ENCODE measurements at regions not wholly inside any gene's neighbourhood (a gene's known extent, or its start where the extent isn't known, plus 50 kb on each side); places are given as distances from the start of the nearest gene placed in this dataset.

DNA sequence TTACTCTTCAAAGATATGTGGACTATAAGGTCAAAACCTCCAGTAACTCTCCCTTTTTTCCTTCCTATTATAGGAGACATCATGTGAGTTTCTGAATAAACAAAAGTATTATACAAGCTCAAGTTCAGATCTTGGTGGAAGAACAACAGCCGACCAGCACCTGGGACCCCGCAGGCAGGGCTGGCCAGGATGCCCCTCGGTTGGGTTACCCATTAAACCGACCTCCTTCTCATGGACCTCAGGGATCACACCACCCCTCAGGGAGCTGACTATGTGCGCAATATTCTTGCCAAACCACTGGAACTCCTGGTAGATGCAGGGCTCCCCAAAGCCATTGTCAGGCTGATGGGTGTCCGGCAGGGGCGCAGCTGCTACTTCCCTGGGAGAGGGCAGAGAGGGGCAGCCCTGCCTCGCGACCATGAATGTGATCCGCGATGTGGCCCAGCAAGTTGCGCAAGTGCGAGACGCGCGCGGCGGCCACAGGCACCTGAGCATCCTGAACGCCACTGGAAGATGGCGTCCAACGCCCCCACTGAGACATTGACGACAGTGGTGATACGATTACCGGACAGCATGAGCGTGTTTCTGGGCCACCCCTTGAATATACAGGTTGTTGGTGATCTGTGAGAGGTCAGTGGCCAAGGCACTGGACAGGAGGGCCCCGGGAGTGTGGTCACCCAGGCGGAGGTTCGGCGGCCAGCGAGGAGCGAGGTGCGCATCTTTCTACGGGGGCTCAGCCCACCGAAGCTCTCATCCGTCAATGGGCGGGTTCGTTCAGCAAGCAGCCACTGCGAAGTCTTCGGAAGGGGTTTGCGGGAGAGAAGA, 161.3 kb downstream of the IPMK start:
- no peaks in the 10 kb centered on the region for H3K27me3 Mint-ChIP-seq
- DNase-seq = no peak
- no peak overlapping the region for H2AFZ ChIP-seq (ENCODE audit: insufficient read depth, low read depth, low read length, poor library complexity, severe bottlenecking)
- H3K27ac Mint-ChIP-seq = no peak overlapping the region
- H3K4me3 ChIP-seq (ENCODE audit: control extremely low read depth in 1 of 5, extremely low read depth in 1 of 5, insufficient read depth in 1 of 5, low read depth in 2 of 5, low read length in 4 of 5) = no peak overlapping the region
- no peak for TF ChIP-seq EZH2 (IDR thresholded peaks at IDR 0.05; ENCODE audit: borderline replicate concordance, insufficient read depth, low read depth, low read length, poor library complexity, severe bottlenecking)
- TF ChIP-seq, protein P1, sequence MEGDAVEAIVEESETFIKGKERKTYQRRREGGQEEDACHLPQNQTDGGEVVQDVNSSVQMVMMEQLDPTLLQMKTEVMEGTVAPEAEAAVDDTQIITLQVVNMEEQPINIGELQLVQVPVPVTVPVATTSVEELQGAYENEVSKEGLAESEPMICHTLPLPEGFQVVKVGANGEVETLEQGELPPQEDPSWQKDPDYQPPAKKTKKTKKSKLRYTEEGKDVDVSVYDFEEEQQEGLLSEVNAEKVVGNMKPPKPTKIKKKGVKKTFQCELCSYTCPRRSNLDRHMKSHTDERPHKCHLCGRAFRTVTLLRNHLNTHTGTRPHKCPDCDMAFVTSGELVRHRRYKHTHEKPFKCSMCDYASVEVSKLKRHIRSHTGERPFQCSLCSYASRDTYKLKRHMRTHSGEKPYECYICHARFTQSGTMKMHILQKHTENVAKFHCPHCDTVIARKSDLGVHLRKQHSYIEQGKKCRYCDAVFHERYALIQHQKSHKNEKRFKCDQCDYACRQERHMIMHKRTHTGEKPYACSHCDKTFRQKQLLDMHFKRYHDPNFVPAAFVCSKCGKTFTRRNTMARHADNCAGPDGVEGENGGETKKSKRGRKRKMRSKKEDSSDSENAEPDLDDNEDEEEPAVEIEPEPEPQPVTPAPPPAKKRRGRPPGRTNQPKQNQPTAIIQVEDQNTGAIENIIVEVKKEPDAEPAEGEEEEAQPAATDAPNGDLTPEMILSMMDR (IDR thresholded peaks at IDR 0.05) = no peak
- H3K4me1 Mint-ChIP-seq = no peaks in the 10 kb centered on the region
- no peaks in the 10 kb centered on the region for H3K79me2 ChIP-seq (ENCODE audit: control insufficient read depth, insufficient read depth, low read length)
- 96% methylated on average over 38 of the region's 40 CpGs for WGBS (ENCODE audit: insufficient coverage)
- no peaks in the 10 kb centered on the region for H3K4me1 ChIP-seq (ENCODE audit: control insufficient read depth in 2 of 2, insufficient read depth in 2 of 2, low read length in 2 of 2)
- H3K4me2 ChIP-seq (replicated peaks; ENCODE audit: low read depth, low read length, poor library complexity, severe bottlenecking) = no peak overlapping the region
- no peaks in the 10 kb centered on the region for H4K20me1 ChIP-seq (ENCODE audit: control insufficient read depth, insufficient read depth, low read length, poor library complexity, severe bottlenecking)
- H3K4me3 Mint-ChIP-seq = no peak overlapping the region
- ChIA-PET CTCF (no interaction called here), POLR2A (no interaction called here)
- H3K9me3 ChIP-seq (ENCODE audit: control extremely low read depth in 1 of 3, control insufficient read depth in 2 of 3, insufficient read depth in 1 of 3, low read length in 2 of 3) = peaks cover 0 to 4% (median 0%) of the 10 kb centered on the region in 3 donors
- H3K27ac ChIP-seq (ENCODE audit: low read length in 2 of 2) = no peak overlapping the region
- no peaks in the 10 kb centered on the region for H3K9me3 Mint-ChIP-seq (ENCODE audit: insufficient read depth)
- intact Hi-C loops (cut with micrococcal nuclease) = no loop called here
- no peak for ATAC-seq (ENCODE audit: low read depth)
- no peaks in the 10 kb centered on the region for H3K36me3 ChIP-seq (replicated peaks in 1 of 2; ENCODE audit: control extremely low read depth in 1 of 2, control insufficient read depth in 1 of 2, extremely low read depth in 1 of 2, insufficient read depth in 2 of 2, low read length in 1 of 2)
- H3K9ac ChIP-seq (ENCODE audit: low read length) = no peak overlapping the region
- no peaks in the 10 kb centered on the region for H3K27me3 ChIP-seq (replicated peaks in 1 of 4; ENCODE audit: control extremely low read depth in 1 of 4, control insufficient read depth in 3 of 4, insufficient read depth in 4 of 4, low read length in 3 of 4)

DNA sequence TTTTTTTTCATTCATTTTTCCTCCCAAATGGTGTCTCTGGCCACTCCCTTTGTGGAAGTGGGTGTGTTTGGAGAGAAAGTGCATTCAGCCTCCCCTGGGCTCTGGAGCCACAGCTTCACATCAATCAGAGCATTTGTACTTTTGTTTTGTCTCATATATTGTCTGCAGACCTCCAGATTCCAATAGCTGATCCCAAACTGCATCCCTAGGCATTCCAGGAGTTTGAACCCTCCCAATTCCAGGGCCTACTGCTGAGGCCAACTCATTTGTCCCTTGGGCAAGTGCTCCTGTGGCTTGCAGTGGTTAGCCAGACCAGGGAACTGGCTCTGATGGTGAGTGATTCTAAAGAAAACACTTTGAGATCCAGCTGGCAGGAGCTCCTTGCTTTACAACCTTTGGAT, 163.3 kb downstream of the IPMK start:
- H3K4me2 ChIP-seq (replicated peaks; ENCODE audit: low read depth, low read length, poor library complexity, severe bottlenecking) = no peak overlapping the region
- H3K4me1 ChIP-seq (ENCODE audit: control insufficient read depth in 2 of 2, insufficient read depth in 2 of 2, low read length in 2 of 2) = no peaks in the 10 kb centered on the region
- Mint-ChIP-seq H3K4me1 (no peaks in the 10 kb centered on the region), H3K27me3 (no peaks in the 10 kb centered on the region), H3K9me3 (ENCODE audit: insufficient read depth) (no peaks in the 10 kb centered on the region), H3K27ac (no peak overlapping the region), H3K4me3 (no peak overlapping the region)
- no peak overlapping the region for H3K4me3 ChIP-seq (ENCODE audit: control extremely low read depth in 1 of 5, extremely low read depth in 1 of 5, insufficient read depth in 1 of 5, low read depth in 2 of 5, low read length in 4 of 5)
- H3K27me3 ChIP-seq (replicated peaks in 1 of 4; ENCODE audit: control extremely low read depth in 1 of 4, control insufficient read depth in 3 of 4, insufficient read depth in 4 of 4, low read length in 3 of 4) = no peaks in the 10 kb centered on the region
- H3K79me2 ChIP-seq (ENCODE audit: control insufficient read depth, insufficient read depth, low read length) = no peaks in the 10 kb centered on the region
- no peak overlapping the region for H3K9ac ChIP-seq (ENCODE audit: low read length)
- intact Hi-C loops (cut with micrococcal nuclease) = no loop called here
- CTCF ChIA-PET = no interaction called here
- TF ChIP-seq, protein P1 (IDR thresholded peaks at IDR 0.05) = no peak
- no peak for TF ChIP-seq EZH2 (IDR thresholded peaks at IDR 0.05; ENCODE audit: borderline replicate concordance, insufficient read depth, low read depth, low read length, poor library complexity, severe bottlenecking)
- ATAC-seq (ENCODE audit: low read depth) (no peak), DNase-seq (no peak)
- peaks cover 0 to 4% (median 0%) of the 10 kb centered on the region in 3 donors for H3K9me3 ChIP-seq (ENCODE audit: control extremely low read depth in 1 of 3, control insufficient read depth in 2 of 3, insufficient read depth in 1 of 3, low read length in 2 of 3)
- H3K27ac ChIP-seq (ENCODE audit: low read length in 2 of 2) = no peak overlapping the region
- no peaks in the 10 kb centered on the region for H4K20me1 ChIP-seq (ENCODE audit: control insufficient read depth, insufficient read depth, low read length, poor library complexity, severe bottlenecking)
- no peak overlapping the region for H2AFZ ChIP-seq (ENCODE audit: insufficient read depth, low read depth, low read length, poor library complexity, severe bottlenecking)
- POLR2A ChIA-PET = no interaction called here
- H3K36me3 ChIP-seq (replicated peaks in 1 of 2; ENCODE audit: control extremely low read depth in 1 of 2, control insufficient read depth in 1 of 2, extremely low read depth in 1 of 2, insufficient read depth in 2 of 2, low read length in 1 of 2) = no peaks in the 10 kb centered on the region
